Cerebellar cortex (tissue), 1 donor: ENCODE measurements at regions not wholly inside any gene's neighbourhood (a gene's known extent, or its start where the extent isn't known, plus 50 kb on each side); places are given as distances from the start of the nearest gene placed in this dataset.

Source experiments
- DNase-seq: peaks from one replicate; pipeline ENCODE4 v3.0.0-alpha.2; 2015; ENCODE audit warnings: low spot score

DNA sequence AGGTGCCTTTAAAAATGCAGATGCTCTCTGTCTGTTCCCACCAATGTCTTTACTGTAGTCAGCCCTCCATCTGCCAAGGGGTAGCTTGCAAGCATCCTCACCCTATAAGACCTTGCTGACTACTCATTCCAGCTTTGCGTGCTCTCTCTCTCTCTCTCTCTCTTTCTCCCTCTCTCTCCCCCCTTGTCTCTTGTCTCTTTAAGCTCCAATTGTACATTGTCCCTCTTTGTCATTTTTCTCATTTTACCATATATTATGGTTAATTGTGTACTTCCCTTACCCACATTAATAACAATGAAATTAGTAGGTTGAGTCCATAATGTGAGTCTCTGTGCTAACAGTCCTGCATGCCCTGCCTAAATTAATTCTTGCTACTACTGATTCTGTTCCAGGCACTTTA, 350.2 kb upstream of the CDH4 start:
- DNase-seq: no peak

DNA sequence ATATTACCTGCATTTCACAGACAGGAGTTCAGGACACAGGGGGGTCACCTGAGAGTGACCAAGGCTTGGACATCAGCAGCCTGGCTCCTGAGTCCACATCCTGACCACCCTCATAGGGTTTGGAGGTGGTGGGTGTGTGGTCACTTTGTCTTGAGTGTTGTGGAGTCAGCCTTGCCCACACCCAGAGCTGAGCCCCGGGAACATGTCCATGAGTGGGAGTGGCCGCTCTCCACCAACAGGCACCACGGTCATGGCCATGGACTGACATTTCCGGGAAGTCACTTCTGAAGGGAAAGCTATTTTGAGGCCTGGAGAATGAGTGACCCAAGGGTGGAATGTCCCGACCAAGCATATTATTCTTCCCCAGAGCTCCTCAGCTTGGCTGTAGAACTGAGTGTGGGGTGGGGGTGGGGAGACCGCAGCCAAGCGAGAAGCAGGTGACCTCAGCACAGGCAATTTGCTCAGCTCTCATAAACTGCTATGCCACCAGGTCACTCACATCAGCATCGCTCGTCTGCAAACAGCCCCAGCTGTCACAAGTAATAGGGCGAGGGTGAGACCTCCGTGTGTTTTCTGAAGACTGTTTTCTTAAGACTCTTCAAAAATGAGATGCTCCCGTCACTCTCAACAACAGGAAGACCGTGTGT, 348.6 kb upstream of the CDH4 start:
- no peak for DNase-seq

DNA sequence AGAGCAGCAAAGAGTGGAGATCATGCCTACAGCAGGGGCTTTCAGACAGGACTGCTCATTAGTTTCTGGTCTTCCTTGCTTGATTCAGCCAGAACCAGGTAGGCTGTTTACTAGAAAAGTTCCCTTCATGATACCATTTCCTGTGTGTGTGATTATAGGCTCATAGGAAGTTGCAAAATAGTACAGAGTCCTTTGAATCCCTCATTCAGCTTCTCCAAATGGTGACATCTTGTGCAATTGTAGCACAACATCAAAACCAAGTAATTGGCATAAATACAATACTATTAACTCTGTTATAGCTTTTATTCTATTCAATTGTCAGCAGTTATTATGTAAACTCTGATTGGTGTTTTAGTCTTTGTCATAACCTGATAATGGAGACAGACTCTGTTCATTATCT, 347.3 kb upstream of the CDH4 start:
- no peak for DNase-seq

DNA sequence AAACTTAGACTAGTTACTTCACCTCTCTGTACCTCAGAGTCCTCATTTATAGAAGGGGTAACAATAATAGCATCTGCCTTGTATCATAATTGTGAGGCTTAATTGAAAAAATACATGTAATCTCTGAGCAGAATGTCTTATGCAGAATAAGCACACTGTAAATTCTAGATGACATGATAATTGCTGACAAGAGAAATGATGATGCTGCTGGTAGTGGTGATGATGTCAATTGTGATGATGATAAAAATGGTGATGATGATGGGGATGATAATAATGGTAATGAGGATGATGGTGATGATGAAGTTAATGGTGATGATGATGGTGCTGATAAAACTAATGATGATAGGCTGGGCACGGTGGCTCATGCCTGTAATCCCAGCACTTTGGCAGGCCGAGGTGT, 346.1 kb upstream of the CDH4 start:
- no peak for DNase-seq

DNA sequence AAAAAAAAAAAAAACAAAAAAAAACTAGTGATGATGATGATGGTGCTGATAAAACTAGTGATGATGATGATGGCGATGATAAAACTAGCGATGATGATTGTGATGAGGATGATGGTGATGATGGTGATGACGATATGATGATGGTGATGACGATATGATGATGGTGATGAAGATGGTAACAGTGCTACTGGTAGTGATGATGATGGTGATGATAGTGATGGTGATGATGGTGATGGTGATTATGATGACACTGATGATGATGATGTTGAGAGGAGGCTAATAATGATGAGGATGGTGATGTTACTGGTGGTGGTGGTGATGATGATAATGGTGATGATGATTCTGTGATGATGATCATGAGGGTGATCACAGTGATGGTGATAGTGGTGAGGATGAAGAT, 345.5 kb upstream of the CDH4 start:
- no peak for DNase-seq

DNA sequence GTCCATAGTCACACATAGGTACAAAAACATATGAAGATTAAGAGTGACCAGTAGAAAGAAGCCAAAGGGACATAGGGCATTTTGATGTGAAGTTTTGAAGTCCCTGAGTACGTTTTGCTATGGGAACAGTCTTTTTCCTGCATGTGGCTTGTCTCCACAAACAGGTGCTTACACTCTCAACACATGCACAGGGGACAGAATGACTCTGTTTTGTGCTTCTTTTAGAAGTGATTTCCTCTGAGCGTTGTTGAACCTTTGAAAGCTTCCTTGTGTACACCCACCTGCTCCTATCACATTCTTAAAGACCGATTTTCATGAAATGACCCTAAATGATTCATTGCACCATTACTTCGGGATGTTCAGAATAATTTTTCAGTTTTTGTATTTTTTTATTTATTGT, 338.8 kb upstream of the CDH4 start:
- no peak for DNase-seq

DNA sequence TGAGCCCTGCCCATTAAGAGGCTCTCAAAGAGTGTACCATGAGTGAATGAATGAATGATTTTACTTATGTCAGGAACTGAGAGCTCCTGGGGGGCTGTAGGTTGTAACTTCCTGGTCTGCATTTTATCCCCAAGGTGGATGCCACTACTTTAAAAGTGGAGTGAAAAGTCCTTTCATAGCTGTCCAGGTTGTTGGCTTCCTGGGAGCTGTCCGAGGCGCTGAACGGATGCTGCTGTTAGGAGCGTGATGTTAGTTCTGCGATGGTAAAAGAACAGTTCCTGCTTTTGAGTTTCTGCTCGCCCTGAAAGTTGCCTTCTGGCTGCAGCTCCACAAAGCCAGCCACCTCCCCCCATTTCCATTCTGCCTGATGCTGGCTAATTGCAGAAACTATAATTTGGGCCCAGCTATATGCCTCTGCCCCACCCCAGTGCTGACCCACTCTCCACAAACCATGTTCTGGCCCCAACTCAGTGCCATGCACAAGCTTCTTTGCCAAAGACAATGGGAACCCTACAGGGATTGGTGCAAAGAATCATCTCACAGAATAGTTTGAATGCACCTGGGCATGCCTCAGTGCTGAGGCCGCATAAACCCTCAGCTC, 330.9 kb upstream of the CDH4 start:
- DNase-seq: no peak

DNA sequence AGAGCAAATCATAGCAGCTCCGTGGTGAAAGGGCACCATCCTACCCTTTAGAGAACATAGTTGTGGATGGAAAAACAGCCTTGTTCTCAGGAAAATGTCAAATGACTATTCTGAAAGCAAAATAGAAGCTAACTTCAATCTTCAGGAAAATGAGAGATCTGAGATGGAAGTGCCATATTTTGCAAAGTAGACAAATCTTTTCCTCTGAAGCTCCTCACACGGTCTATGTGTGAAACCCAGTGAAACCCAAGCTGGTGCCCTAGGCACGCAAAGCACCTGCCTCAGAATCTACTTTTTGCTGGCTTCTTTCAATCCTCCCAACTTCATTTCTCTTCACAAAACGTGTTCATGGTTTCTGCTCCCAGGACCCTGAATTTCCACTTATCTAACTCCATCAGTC, 325.2 kb upstream of the CDH4 start:
- no peak for DNase-seq

DNA sequence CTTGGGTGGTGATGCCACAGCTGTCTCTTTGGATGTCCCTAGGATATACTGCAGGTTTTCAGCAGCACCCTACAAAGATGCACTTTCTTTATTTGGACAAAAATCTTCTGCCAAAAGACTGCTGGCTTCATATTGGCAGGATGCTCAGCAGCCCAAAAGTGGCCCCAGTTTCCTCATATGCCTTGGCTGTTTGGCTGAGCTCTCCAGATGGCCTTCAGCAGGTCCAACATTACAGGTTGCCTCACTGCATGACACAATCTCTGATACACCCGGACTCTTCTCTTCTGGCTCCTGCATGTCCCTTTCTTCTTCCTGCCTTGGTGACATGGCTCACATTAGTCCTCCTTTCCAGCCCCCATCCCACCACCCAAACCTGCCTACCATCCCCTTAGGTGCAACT, 323.7 kb upstream of the CDH4 start:
- peak; percentile 66 for DNase-seq

DNA sequence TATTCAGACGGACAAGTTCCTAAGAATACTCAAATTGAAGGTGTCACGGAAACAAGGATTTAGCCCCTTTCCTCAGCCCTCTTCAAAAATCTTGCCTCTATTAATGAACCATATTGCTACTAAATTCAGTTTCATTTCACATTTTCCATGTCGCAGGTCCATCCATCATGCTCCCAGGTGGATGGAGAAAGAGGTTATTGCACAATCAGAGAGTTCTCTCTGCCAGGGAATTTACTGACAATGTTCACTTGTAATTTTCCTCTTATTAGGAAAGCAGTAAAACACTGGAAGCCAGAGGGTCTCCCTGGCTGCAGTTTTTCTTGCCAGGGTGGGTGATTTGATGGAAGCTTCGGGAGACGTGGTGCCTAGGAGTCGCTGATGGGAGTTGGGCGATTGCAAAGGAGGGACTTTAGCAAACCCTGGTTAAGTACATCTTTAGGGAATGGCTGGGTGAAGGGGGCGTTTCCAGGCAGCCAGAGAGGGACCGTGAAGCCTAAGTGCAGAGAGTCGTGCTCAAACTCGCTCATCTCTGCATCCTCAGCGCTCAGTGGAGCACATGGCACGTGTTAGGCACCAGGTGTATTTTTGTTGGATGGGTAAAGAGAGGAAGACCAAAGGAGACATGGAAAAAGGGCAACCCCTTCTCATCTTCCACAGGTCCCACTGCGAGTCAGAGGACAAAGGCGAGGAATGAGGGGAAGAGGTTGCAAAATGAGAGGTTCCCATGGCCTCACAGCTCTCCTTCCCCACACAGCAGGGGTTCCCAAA, 321.9 kb upstream of the CDH4 start:
- DNase-seq: no peak

DNA sequence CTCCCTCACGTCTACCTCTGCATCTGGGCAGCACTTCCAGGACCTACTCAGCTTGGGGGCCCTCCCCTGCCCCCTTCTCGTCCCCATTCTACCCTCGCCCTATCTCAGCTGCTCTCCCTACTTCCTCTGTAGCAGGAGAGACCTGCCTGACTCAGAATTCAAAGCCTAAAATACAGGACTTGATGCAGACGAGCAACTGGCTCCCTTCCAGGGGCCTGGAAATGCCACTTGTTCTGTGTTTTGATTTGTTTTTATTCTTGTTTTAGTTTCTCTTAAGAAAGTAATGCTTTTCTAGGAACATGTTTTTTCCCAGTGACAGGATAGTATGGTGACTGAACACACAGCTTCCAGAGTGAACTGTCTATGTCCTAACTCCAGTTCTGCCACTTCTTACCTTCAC, 320.4 kb upstream of the CDH4 start:
- DNase-seq: no peak

DNA sequence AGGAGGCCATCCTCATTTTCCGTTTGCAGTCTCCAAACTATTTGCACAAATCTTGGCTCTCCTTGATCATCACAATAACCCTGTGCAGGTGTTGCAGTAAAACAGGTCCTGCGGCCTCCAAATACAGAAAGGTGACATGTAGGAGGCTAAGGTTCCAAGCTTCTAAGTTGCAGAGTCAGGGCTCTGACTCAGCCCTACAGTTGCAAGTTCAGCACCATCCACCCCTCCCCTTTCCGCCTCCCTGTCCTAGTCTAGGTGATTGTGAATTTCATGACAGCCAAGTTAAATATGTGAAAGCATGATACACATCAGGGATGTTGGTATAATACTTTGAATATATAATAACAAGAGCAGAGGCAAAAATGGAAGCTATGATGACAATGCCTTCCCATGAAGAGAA, 317.3 kb upstream of the CDH4 start:
- DNase-seq: no peak

DNA sequence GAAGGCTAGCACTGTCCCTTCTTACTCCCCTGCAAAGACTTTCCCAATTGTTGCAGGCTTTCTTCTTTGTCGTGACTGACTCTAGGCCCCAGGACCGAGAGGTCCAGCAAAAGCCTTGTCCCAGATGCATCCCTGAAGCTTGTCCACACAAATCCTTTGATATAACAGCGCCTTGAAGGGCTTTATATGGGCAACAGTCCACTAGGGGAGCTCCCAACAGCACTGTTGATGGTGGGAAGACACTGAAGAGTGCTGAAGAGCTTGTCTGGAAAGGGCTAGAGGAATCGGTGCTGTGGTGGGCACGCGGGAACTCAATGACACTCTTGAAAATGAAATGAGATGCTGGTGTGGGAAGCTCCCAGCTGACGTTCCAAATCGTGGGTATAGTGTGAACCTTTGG, 316.1 kb upstream of the CDH4 start:
- no peak for DNase-seq

DNA sequence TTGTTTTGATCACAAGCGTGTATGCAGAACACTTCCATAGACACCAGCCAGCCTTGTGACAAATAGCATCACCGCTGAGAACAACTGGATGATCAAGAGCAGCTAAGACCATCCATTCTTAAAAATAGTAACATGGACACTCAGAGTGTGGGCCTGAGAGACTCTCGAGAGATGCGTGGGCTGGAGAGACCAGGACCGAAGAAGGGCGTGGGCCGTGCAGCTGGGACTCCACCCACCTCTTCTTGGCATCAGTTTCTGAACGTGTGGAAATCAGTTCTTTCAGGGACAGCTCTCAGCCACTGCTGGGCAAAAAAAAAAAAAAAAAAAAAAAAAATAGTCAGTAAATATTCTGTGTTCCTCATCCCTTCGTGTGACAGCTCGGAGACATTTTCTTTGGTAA, 314.5 kb upstream of the CDH4 start:
- no peak for DNase-seq

DNA sequence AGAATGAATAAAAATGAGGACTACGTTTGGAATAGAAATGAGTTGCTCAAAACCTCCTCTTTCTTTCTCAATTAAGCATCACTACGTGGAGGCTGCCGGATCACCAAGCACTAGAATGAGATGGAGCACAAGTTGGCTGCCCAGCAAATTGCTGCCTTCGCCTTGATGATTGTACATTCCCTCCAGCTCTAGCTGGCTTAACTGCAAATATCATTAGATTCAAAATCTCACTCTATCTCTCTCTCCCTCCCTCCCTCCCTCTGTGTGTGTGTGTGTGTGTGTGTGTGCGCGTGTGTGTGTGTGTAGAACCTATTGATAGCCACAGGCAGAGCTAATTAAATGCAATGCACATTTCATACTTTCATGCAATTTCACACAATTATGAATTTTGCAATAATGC, 310.7 kb upstream of the CDH4 start:
- no peak for DNase-seq

DNA sequence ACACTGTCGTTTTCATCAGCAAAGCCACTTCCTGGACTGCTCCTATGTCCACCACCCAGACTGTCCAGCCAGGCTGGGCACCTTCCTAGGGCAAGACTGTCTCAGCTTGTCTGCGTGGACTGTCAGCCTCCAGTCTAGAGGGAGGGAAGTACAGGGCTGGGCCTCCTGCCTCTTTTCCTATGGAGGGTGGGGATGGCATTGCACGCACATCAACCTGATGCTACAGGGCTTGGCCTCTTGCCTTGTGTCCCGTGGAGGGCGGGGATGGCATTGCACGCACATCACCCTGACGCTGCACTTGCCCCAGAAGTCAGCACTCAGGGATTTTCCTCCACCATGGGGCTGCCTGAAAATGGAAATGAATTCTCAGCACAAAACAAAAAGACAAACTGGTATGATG, 304.2 kb upstream of the CDH4 start:
- DNase-seq: no peak

DNA sequence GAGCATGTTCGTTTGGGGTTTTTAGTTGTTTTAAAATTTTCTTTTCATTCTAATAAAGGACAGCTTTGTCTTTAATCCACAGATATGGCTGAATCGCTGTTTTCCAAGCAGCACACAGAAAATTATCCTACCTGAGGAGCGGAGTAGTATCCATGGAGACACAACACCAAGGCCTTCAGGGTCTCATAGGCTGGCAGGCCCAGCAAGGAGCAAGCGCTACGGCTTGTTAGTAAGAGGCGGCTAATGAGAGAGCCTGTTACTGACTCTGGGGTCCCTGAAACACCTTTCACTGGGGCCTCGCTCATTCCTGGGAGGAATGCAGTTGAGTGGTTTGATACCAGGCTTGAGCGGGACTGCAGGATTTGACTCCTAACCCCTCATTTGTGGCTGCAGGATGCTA, 303.8 kb upstream of the CDH4 start:
- DNase-seq: no peak

DNA sequence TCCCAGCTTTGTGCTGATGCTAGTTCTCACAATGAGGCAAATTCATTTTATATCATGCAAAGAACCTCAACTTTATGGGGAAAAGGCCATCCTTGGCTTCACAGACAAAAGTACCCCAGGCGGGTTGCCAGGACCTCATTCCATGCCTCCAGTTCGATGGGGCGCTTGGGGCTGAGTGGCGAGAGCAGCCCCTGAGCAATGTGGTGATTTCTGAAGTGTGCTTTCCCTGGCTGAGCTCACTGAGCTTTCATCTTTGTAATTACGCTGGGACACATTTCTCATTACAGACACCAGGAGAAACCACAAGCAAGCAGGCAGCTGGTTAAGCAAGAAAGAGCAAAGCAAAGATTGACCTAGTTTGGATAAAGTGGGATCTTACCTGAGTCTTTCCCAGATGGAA, 301.5 kb upstream of the CDH4 start:
- no peak for DNase-seq

DNA sequence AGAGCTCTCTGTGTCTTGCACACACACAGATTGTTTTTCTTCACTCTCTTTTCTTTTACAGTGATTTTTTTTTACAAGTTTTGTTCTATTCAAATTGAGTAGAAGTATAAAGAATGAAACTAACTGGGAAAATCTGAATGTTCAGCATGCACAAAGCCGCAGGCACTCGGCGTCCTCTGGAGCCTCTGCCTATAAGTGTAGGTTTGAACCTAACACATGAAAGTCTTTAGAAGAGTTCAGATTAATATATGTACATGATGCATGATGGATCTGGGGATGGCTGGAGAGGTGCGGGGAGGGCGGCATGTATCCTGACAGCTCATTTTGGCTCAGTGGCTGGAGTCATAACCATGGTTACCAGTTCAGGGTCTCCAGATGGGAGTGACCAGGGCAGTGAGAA, 301.1 kb upstream of the CDH4 start:
- DNase-seq: no peak

DNA sequence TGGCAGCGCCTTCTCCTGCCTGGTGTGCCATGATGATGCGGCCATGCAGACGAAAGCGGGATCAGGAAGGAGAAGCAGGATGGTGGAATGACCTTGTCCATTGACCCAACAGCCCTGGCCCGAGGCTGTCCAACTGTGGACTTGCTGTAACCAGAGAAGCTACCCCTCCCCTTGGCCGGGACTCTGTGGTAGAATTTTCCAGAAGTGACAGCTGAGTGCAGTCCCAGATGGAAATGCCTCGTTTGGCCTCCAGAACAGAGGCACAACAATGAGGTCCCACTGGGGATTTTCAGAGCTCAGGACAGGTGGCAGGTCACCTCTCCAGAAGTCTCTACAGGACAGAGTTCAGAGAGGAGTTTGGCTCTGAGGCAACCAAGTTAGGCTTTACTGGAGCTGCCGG, 299.2 kb upstream of the CDH4 start:
- no peak for DNase-seq

DNA sequence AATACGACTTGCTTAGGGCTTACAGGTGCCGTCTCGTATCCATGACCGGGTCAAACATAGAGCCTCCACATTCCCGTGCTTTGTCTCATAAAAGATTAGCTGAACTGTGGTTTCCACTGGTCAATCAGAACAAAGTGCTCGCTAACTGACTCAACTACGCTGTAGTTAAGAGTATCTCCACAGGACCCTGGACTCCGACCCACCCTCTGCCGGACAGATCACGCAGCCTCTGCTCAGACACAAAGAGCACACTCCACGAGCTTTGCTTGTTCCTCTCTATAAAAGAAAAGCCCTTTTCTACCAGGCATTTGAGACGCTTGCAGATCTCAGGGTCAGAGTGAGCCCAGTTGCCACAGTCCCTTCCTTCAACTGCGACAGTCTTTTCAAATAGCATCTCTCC, 298.7 kb upstream of the CDH4 start:
- no peak for DNase-seq

DNA sequence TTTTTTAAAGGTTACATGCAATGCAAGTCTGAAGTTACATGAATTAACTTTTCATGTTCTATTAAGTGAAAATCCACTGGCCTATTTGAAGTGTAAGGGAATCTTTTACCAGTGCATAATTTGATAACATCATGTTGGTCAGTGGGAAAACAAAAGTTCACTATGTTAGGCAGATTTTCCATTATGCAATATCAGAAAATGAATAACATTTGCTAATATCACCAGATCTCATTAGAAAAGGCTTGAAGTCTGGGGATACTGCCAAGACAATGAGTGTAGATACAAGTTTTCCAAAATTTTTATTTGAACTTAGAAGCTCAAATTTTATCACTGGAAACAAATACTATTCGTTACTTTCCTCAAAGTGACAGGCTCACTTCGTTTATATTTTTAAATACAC, 296.4 kb upstream of the CDH4 start:
- DNase-seq: no peak

DNA sequence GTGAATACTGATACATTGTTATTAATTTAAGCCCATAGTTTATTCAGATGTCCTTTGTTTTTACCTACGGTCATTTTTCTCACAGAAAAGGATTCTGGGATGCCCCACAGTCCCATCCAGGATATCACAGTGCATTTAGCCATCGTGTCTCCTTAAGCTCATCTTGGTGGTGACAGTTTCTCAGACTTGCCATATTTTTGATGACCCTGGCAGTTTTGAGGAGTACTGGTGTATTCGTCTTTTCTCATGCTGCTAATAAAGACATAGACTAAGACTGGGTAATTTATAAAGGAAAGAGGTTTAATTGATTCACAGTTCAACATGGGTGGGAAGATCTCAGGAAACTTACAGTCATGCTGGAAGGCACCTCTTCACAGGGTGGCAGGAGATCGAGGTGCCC, 295.9 kb upstream of the CDH4 start:
- no peak for DNase-seq

DNA sequence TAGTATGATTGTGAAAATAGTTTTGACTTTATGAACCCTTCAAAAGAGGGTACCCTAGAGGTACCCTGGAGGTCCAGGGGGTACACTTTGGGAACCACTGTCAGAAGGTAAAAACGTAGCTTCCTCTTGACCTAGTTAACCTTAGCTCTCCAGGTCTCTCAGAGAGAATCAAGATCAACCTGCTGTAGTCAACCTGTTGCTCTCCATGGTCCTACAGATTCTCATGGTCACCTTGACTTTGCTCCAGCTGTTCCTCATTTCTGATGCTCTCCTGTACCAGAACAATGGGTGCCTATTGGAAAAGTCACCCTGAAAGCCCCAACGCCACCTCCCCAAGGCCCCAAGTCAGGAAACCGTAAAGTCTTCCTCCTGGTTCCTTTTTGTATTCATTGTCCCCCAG, 294.4 kb upstream of the CDH4 start:
- DNase-seq: no peak
